HL-60 (cell line): ENCODE measurements at regions not wholly inside any gene's neighbourhood (a gene's known extent, or its start where the extent isn't known, plus 50 kb on each side); places are given as distances from the start of the nearest gene placed in this dataset.

Experiments used
- POLR2AphosphoS5 ChIP-seq: IDR thresholded peaks from 2 replicates; pipeline ENCODE4 v1.6.1; 2012; ENCODE audit warnings: low read depth
- TF ChIP-seq, protein P1 (sequence below): IDR thresholded peaks from one replicate; pipeline ENCODE4 v1.5.1; 2011; ENCODE audit warnings: low read length, control low read depth, inconsistent platforms; ENCODE audit not compliant: insufficient read depth
- TF ChIP-seq, protein P2 (sequence below): IDR thresholded peaks from 2 replicates; pipeline ENCODE4 v1.6.1; 2012; ENCODE audit warnings: low read depth; ENCODE audit not compliant: insufficient replicate concordance

DNA sequence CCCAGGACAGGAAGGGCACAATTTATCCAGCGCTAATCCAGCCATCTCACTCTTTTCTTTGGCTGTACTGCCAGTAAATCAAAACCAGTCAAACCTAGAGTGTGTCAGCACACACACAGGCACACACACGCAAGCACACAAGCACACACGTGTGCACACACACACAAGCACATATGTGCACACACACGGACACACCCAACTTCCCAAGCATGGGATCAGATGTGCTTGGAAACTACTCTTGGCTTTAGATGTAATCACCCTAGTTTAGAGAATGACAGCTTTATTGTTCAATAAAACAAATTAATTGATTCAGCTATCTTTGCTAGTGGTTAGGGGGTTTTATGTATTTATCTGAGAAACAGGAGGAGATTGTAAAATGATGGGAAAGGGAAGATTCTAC, 615.0 kb upstream of the MKI67 start:
- TF ChIP-seq, protein P1, sequence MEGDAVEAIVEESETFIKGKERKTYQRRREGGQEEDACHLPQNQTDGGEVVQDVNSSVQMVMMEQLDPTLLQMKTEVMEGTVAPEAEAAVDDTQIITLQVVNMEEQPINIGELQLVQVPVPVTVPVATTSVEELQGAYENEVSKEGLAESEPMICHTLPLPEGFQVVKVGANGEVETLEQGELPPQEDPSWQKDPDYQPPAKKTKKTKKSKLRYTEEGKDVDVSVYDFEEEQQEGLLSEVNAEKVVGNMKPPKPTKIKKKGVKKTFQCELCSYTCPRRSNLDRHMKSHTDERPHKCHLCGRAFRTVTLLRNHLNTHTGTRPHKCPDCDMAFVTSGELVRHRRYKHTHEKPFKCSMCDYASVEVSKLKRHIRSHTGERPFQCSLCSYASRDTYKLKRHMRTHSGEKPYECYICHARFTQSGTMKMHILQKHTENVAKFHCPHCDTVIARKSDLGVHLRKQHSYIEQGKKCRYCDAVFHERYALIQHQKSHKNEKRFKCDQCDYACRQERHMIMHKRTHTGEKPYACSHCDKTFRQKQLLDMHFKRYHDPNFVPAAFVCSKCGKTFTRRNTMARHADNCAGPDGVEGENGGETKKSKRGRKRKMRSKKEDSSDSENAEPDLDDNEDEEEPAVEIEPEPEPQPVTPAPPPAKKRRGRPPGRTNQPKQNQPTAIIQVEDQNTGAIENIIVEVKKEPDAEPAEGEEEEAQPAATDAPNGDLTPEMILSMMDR, result no peak
- TF ChIP-seq, protein P2, sequence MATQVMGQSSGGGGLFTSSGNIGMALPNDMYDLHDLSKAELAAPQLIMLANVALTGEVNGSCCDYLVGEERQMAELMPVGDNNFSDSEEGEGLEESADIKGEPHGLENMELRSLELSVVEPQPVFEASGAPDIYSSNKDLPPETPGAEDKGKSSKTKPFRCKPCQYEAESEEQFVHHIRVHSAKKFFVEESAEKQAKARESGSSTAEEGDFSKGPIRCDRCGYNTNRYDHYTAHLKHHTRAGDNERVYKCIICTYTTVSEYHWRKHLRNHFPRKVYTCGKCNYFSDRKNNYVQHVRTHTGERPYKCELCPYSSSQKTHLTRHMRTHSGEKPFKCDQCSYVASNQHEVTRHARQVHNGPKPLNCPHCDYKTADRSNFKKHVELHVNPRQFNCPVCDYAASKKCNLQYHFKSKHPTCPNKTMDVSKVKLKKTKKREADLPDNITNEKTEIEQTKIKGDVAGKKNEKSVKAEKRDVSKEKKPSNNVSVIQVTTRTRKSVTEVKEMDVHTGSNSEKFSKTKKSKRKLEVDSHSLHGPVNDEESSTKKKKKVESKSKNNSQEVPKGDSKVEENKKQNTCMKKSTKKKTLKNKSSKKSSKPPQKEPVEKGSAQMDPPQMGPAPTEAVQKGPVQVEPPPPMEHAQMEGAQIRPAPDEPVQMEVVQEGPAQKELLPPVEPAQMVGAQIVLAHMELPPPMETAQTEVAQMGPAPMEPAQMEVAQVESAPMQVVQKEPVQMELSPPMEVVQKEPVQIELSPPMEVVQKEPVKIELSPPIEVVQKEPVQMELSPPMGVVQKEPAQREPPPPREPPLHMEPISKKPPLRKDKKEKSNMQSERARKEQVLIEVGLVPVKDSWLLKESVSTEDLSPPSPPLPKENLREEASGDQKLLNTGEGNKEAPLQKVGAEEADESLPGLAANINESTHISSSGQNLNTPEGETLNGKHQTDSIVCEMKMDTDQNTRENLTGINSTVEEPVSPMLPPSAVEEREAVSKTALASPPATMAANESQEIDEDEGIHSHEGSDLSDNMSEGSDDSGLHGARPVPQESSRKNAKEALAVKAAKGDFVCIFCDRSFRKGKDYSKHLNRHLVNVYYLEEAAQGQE, result no peak
- no peak for TF ChIP-seq POLR2AphosphoS5
